ENCODE measurements at regions not wholly inside any gene's neighbourhood (a gene's known extent, or its start where the extent isn't known, plus 50 kb on each side); places are given as distances from the start of the nearest gene placed in this dataset.
A peak's percentile ranks its signal among the peaks of the same experiment; 100 is the strongest.

DNA sequence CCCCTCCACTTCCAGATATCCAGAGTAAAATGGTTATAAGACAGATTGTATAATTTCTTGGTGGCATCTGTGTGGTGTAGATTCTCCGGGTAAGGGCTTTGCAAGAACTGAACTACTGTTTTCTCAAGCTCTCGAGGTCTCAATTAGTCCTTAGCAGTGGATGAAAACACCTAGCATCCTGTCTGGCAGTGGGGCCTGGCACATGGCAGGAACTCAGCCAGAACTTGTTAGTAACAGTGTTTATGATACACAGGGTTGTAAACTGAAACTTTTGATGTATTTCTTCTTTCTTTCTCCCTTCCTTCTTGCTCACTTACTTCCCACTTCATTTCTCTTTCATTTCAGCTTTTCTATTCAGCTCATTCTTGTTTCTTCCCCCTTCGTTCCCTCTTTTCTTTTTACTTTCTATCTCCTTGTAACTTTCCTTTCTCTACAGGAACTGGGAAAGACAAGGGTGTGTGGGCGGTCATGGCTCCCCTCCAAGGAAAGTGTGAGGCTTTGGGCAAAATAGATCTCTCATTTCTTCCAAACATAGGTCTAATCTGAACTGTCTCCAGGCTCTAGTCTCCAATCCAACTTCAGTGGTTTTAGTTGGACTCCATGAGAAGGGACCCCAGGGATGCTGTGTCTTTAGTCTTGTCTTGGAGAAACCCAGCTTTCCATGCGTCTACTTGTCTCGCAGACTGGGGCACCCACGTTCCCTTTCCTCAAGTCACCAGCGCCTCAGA, 159.7 kb downstream of the PAH start:
- Mint-ChIP-seq H3K9me3 (ENCODE audit: low read depth) (no peaks in the 10 kb centered on the region), H3K27ac (no peak overlapping the region), H3K4me1 (ENCODE audit: low read depth) (peaks cover 20% of the 10 kb centered on the region), H3K4me3 (ENCODE audit: low read depth) (no peak overlapping the region), H3K27me3 (peaks cover 8% of the 10 kb centered on the region), H3K36me3 (ENCODE audit: insufficient read depth) (no peaks in the 10 kb centered on the region)
- TF ChIP-seq, protein P1, sequence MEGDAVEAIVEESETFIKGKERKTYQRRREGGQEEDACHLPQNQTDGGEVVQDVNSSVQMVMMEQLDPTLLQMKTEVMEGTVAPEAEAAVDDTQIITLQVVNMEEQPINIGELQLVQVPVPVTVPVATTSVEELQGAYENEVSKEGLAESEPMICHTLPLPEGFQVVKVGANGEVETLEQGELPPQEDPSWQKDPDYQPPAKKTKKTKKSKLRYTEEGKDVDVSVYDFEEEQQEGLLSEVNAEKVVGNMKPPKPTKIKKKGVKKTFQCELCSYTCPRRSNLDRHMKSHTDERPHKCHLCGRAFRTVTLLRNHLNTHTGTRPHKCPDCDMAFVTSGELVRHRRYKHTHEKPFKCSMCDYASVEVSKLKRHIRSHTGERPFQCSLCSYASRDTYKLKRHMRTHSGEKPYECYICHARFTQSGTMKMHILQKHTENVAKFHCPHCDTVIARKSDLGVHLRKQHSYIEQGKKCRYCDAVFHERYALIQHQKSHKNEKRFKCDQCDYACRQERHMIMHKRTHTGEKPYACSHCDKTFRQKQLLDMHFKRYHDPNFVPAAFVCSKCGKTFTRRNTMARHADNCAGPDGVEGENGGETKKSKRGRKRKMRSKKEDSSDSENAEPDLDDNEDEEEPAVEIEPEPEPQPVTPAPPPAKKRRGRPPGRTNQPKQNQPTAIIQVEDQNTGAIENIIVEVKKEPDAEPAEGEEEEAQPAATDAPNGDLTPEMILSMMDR (IDR thresholded peaks at IDR 0.05; ENCODE audit: unreplicated experiment), result no peak
- DNase-seq (ENCODE audit: low spot score, unreplicated experiment), result no peak

DNA sequence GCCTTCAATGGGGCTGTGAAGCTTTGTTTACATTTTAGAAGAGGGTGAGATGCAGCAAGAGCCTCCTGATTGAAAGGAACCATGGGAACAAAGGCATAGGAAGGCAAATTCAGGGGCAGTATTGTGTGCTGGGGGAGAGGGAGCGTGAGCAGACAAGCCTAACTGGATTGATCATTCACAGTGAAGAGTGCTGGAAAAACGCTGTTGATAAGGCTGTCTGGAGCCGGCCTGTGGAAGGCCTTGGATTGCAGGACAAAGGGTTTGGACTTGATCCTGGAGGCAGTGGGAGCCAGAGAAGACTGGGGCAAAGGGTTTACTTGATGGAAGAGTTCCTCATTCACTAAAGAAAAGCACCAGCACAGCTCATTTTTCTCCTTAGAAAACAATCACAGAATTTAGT, 160.5 kb downstream of the PAH start:
- H3K36me3 Mint-ChIP-seq (ENCODE audit: insufficient read depth), result no peaks in the 10 kb centered on the region
- peaks cover 14% of the 10 kb centered on the region for H3K4me1 Mint-ChIP-seq (ENCODE audit: low read depth)
- H3K27ac Mint-ChIP-seq, result peak overlapping the region; percentile 39

DNA sequence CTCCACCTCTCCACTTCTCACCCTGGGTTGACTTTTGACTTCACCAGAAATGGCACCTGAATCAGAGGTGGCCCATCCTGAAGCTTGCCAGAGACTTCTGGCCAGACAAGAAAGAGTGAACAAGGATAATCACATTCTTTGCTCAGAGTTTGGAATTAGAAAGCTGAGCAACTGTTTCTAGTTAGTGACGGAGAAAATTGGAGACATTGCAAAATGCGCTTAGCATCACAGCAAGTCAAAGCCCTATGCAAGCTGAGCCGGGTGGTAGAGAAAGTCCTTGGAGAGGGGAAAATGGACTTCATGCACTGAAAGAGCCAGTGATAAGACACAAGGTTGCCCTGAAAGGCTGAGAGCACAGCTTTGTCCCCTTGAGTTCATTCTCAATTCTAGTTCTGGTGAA, 161.8 kb downstream of the PAH start:
- no peak for DNase-seq (ENCODE audit: low spot score, unreplicated experiment)
- Mint-ChIP-seq H3K27ac (no peak overlapping the region), H3K27me3 (peaks cover 8% of the 10 kb centered on the region), H3K4me1 (ENCODE audit: low read depth) (peaks cover 8% of the 10 kb centered on the region), H3K9me3 (ENCODE audit: low read depth) (no peaks in the 10 kb centered on the region), H3K4me3 (ENCODE audit: low read depth) (no peak overlapping the region), H3K36me3 (ENCODE audit: insufficient read depth) (no peaks in the 10 kb centered on the region)
- TF ChIP-seq, protein P1 (IDR thresholded peaks at IDR 0.05; ENCODE audit: unreplicated experiment), result no peak

More for the DNA sequence above, 160.5 kb downstream of the PAH start:
- TF ChIP-seq, protein P1 (IDR thresholded peaks at IDR 0.05; ENCODE audit: unreplicated experiment), result no peak
- H3K4me3 Mint-ChIP-seq (ENCODE audit: low read depth), result no peak overlapping the region
- no peak for DNase-seq (ENCODE audit: low spot score, unreplicated experiment)
- peaks cover 8% of the 10 kb centered on the region for H3K27me3 Mint-ChIP-seq
- H3K9me3 Mint-ChIP-seq (ENCODE audit: low read depth), result no peaks in the 10 kb centered on the region

DNA sequence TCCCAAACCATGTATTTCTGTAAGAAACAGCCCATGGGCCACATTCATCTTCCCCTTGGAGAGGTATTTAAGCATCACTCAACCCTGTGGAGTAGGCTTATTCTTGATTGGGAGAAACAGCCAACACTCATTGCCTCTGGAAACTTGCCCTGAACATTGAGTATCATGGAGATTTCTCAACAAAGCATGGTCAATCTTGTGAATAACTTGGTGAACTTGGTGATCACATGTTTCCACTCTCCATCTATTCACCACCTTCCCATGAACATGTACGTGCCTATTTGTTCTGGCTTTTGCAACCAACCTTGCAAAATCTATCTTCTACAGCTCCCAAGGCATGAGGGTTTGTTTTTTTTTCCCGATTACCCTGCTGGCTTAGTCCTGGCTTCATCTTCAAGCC, 163.2 kb downstream of the PAH start:
- Mint-ChIP-seq H3K4me1 (ENCODE audit: low read depth) (peaks cover 8% of the 10 kb centered on the region), H3K9me3 (ENCODE audit: low read depth) (no peaks in the 10 kb centered on the region), H3K27me3 (peaks cover 8% of the 10 kb centered on the region), H3K4me3 (ENCODE audit: low read depth) (no peak overlapping the region), H3K27ac (no peak overlapping the region), H3K36me3 (ENCODE audit: insufficient read depth) (no peaks in the 10 kb centered on the region)
- TF ChIP-seq, protein P1 (IDR thresholded peaks at IDR 0.05; ENCODE audit: unreplicated experiment), result no peak
- no peak for DNase-seq (ENCODE audit: low spot score, unreplicated experiment)

DNA sequence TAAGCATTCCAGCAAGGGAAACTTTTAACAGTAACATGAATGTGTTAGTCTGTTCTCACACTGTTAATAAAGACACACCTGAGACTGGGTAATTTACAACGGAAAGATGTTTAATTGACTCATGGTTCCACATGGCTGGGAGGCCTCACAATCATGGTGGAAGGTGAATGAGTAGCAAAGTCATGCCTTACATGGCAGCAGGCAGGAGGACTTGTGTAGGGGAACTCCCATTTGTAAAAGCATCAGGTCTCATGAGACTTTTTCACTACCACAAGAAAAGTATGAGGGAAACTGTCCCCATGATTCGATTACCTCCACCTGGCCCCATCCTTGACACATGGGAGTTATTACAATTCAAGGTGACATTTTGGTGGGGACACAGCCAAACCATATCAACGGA, 168.3 kb downstream of the PAH start:
- H3K27ac Mint-ChIP-seq, result no peak overlapping the region
- DNase-seq (ENCODE audit: low spot score, unreplicated experiment), result no peak
- H3K4me1 Mint-ChIP-seq (ENCODE audit: low read depth), result no peaks in the 10 kb centered on the region
- TF ChIP-seq, protein P1 (IDR thresholded peaks at IDR 0.05; ENCODE audit: unreplicated experiment), result no peak
- H3K27me3 Mint-ChIP-seq, result no peaks in the 10 kb centered on the region
- no peaks in the 10 kb centered on the region for H3K9me3 Mint-ChIP-seq (ENCODE audit: low read depth)
- H3K36me3 Mint-ChIP-seq (ENCODE audit: insufficient read depth), result no peaks in the 10 kb centered on the region
- H3K4me3 Mint-ChIP-seq (ENCODE audit: low read depth), result no peak overlapping the region

Measured in progenitor cell of endocrine pancreas (in vitro differentiated cells).